Right lobe of liver (tissue), 6 donors: ENCODE measurements at regions not wholly inside any gene's neighbourhood (a gene's known extent, or its start where the extent isn't known, plus 50 kb on each side); places are given as distances from the start of the nearest gene placed in this dataset.

Source experiments
- ATAC-seq, 4 donors: fragments of 200-7000 bp; cut with Tn5 transposase; one replicate each; pipeline ENCODE4 v1.9.1; 2020; ENCODE audit warnings: mild to moderate bottlenecking in 4 of 4, moderate library complexity in 4 of 4
- DNase-seq, 3 donors: peaks; one replicate each; pipeline ENCODE4 v3.0.0-alpha.2; 2020
- H3K27ac ChIP-seq, 3 donors: fragments of 200-600 bp; one replicate each; pipeline ENCODE4 v1.8.0; 2022
- H3K27me3 ChIP-seq, 2 donors: fragments of 200-600 bp; one replicate each; pipeline ENCODE4 v1.8.0; 2022
- H3K36me3 ChIP-seq, 4 donors: fragments of 200-600 bp; sonication (generic) in 1 of 4; one replicate each; pipeline versions ENCODE4 v1.5.1 to v1.8.0; 2017 to 2022; ENCODE audit warnings: control low read depth in 1 of 4
- H3K4me1 ChIP-seq, 4 donors: fragments of 200-600 bp; sonication (generic) in 1 of 4; one replicate each; pipeline versions ENCODE4 v1.5.1 to v1.8.0; 2017 to 2022; ENCODE audit warnings: control low read depth in 1 of 4
- H3K4me3 ChIP-seq, 3 donors: fragments of 200-600 bp; one replicate each; pipeline ENCODE4 v1.8.0; 2022
- H3K9me3 ChIP-seq, 4 donors: fragments of 200-600 bp; sonication (generic) in 1 of 4; one replicate each; pipeline versions ENCODE4 v1.5.1 to v1.8.0; 2017 to 2022; ENCODE audit warnings: control low read depth in 1 of 4
- CTCF ChIP-seq, 4 donors: fragments of 200-600 bp in 3 of 4; fragments of 450-650 bp in 1 of 4; IDR thresholded peaks; one replicate each; pipeline versions ENCODE4 v1.5.1 to v1.8.0; 2016 to 2022; ENCODE audit warnings: antibody characterized with exemption in 4 of 4, mild to moderate bottlenecking in 2 of 4
- POLR2A ChIP-seq: fragments of 450-650 bp; IDR thresholded peaks from one replicate; pipeline ENCODE4 v1.6.1; 2017; ENCODE audit warnings: antibody characterized with exemption, mild to moderate bottlenecking
- WGBS: methylation state at CpG from one replicate; pipeline ENCODE4 v1.1.6; 2018; ENCODE audit warnings: low coverage, low lambda C conversion rate; ENCODE audit not compliant: insufficient coverage; ENCODE audit errors: missing lambda C conversion rate; 5-methylcytosine and 5-hydroxymethylcytosine counted together
- intact Hi-C, 2 donors: fragments of 100-400 bp; cut with DNase I; formaldehyde crosslinking; loops; one replicate each; pipeline versions ENCODE4 v1.11.2 to v1.14.1; 2022
- donor health status: DM: no; HTN: yes; CAD: no.
- donor health status: DM: no; HTN: no; CAD: no.
- donor health status: DM: no; HTN: no; CAD: no.
- donor health status: DM: no; HTN: yes; CAD: no.
- donor health status: DM: no; HTN: yes; CAD: no.

- WGBS, result 37% methylated on average over 3 of the region's 3 CpGs
- no peak for TF ChIP-seq POLR2A
- no peak for TF ChIP-seq CTCF (IDR thresholded peaks at IDR 0.05)
- DNase-seq (no peak), ATAC-seq (no peak)
- no peaks in the 10 kb centered on the region for H3K4me1 ChIP-seq
- no peaks in the 10 kb centered on the region for H3K36me3 ChIP-seq
- no peak overlapping the region for H3K27ac ChIP-seq
- H3K27me3 ChIP-seq, result no peaks in the 10 kb centered on the region
- no peaks in the 10 kb centered on the region for H3K9me3 ChIP-seq
- intact Hi-C loops, result no loop called here
- H3K4me3 ChIP-seq, result no peak overlapping the region
These were observed 168.9 kb upstream of the RGMA start for GRCh38 chr15:93257920-93258319.

- H3K9me3 ChIP-seq, result no peaks in the 10 kb centered on the region
These were observed 164.7 kb upstream of the RGMA start for GRCh38 chr15:93253681-93254080.

GRCh38 chr15:93252780-93253179, 163.8 kb upstream of the RGMA start:
- no peaks in the 10 kb centered on the region for H3K4me1 ChIP-seq
- no peaks in the 10 kb centered on the region for H3K27me3 ChIP-seq
- ATAC-seq (peak; percentile 12 to 22 (median 16)), DNase-seq (no peak)
- no peaks in the 10 kb centered on the region for H3K36me3 ChIP-seq
- intact Hi-C loops, result no loop called here
- no peak overlapping the region for H3K4me3 ChIP-seq
- no peak overlapping the region for H3K27ac ChIP-seq
- 52% methylated on average over 2 of the region's 2 CpGs for WGBS
- H3K9me3 ChIP-seq, result no peaks in the 10 kb centered on the region
- no peak for TF ChIP-seq POLR2A
- no peak for TF ChIP-seq CTCF (IDR thresholded peaks at IDR 0.05)

More at GRCh38 chr15:93253681-93254080, 164.7 kb upstream of the RGMA start:
- intact Hi-C loops, result no loop called here
- 82% methylated on average over 2 of the region's 3 CpGs for WGBS
- H3K27ac ChIP-seq, result no peak overlapping the region
- H3K4me3 ChIP-seq, result no peak overlapping the region
- ATAC-seq (no peak), DNase-seq (no peak)
- no peaks in the 10 kb centered on the region for H3K36me3 ChIP-seq
- no peaks in the 10 kb centered on the region for H3K4me1 ChIP-seq
- no peak for TF ChIP-seq POLR2A
- H3K27me3 ChIP-seq, result no peaks in the 10 kb centered on the region

- TF ChIP-seq POLR2A (no peak), CTCF (IDR thresholded peaks at IDR 0.05) (no peak)
- intact Hi-C loops, result no loop called here
These were observed 161.9 kb upstream of the RGMA start for GRCh38 chr15:93250950-93251349.

GRCh38 chr15:93250209-93250608, 161.2 kb upstream of the RGMA start:
- WGBS, result 12% methylated on average over 2 of the region's 2 CpGs

More at GRCh38 chr15:93250950-93251349, 161.9 kb upstream of the RGMA start:
- no peaks in the 10 kb centered on the region for H3K9me3 ChIP-seq
- no peaks in the 10 kb centered on the region for H3K27me3 ChIP-seq
- H3K4me3 ChIP-seq, result no peak overlapping the region
- ATAC-seq (no peak), DNase-seq (peak in 1 of 3 donors; percentile 6)
- H3K4me1 ChIP-seq, result no peaks in the 10 kb centered on the region
- H3K27ac ChIP-seq, result no peak overlapping the region
- H3K36me3 ChIP-seq, result no peaks in the 10 kb centered on the region
- 72% methylated on average over 6 of the region's 8 CpGs for WGBS

More at GRCh38 chr15:93250209-93250608, 161.2 kb upstream of the RGMA start:
- intact Hi-C loops, result no loop called here
- Histone ChIP-seq H3K4me3 (no peak overlapping the region), H3K27ac (no peak overlapping the region), H3K9me3 (no peaks in the 10 kb centered on the region), H3K4me1 (no peaks in the 10 kb centered on the region), H3K36me3 (no peaks in the 10 kb centered on the region), H3K27me3 (no peaks in the 10 kb centered on the region)
- peak; percentile 32 to 60 (median 42) for ATAC-seq
- TF ChIP-seq POLR2A, result no peak
- no peak for TF ChIP-seq CTCF (IDR thresholded peaks at IDR 0.05)
- DNase-seq, result peak in 1 of 3 donors; percentile 31
